ENCODE measurements at regions not wholly inside any gene's neighbourhood (a gene's known extent, or its start where the extent isn't known, plus 50 kb on each side); places are given as distances from the start of the nearest gene placed in this dataset.

- TF ChIP-seq CTCF (IDR thresholded peaks at IDR 0.05; ENCODE audit: borderline replicate concordance, insufficient read depth, low read depth, low read length), result no peak
- H3K4me3 ChIP-seq (ENCODE audit: low read depth, low read length), result no peak overlapping the region
These were observed 351.5 kb downstream of the BRD1 start for GRCh38 chr22:49476176-49476575.

- TF ChIP-seq CTCF (IDR thresholded peaks at IDR 0.05; ENCODE audit: borderline replicate concordance, insufficient read depth, low read depth, low read length), result no peak
- no peak overlapping the region for H3K4me3 ChIP-seq (ENCODE audit: low read depth, low read length)
These were observed 352.4 kb downstream of the BRD1 start for GRCh38 chr22:49475253-49475652.

- no peak for TF ChIP-seq CTCF (IDR thresholded peaks at IDR 0.05; ENCODE audit: borderline replicate concordance, insufficient read depth, low read depth, low read length)
These were observed 354.4 kb downstream of the BRD1 start for GRCh38 chr22:49473286-49473685.

GRCh38 chr22:49470741-49471503 lies 356.8 kb downstream of the BRD1 start:
- no peak for TF ChIP-seq CTCF (IDR thresholded peaks at IDR 0.05; ENCODE audit: borderline replicate concordance, insufficient read depth, low read depth, low read length)
- no peak overlapping the region for H3K4me3 ChIP-seq (ENCODE audit: low read depth, low read length)

More at GRCh38 chr22:49473286-49473685, 354.4 kb downstream of the BRD1 start:
- H3K4me3 ChIP-seq (ENCODE audit: low read depth, low read length), result no peak overlapping the region

- H3K4me3 ChIP-seq (ENCODE audit: low read depth, low read length), result no peak overlapping the region
- TF ChIP-seq CTCF (IDR thresholded peaks at IDR 0.05; ENCODE audit: borderline replicate concordance, insufficient read depth, low read depth, low read length), result no peak
These were observed 357.6 kb downstream of the BRD1 start for GRCh38 chr22:49469896-49470740.

- no peak for TF ChIP-seq CTCF (IDR thresholded peaks at IDR 0.05; ENCODE audit: borderline replicate concordance, insufficient read depth, low read depth, low read length)
- no peak overlapping the region for H3K4me3 ChIP-seq (ENCODE audit: low read depth, low read length)
These were observed 359.0 kb downstream of the BRD1 start for GRCh38 chr22:49468487-49469198.
